ENCODE measurements at regions not wholly inside any gene's neighbourhood (a gene's known extent, or its start where the extent isn't known, plus 50 kb on each side); places are given as distances from the start of the nearest gene placed in this dataset.
"Not testable (repeated sequence)": the region's sequence is repeated elsewhere in the genome, so short reads cannot be mapped to it uniquely, and the experiment has no call there.

GRCh38 chr5:23437011-23437410 is 70.4 kb upstream of the PRDM9 start:
- H3K4me3 ChIP-seq (ENCODE audit: low read depth, low read length): no peak overlapping the region
- no peaks in the 10 kb centered on the region for H3K27me3 ChIP-seq
- H3K36me3 ChIP-seq: no peaks in the 10 kb centered on the region
- no peak for TF ChIP-seq CTCF (IDR thresholded peaks at IDR 0.05; ENCODE audit: low read depth, low read length)
- DNase-seq: no peak
- H3K9me3 ChIP-seq: no peaks in the 10 kb centered on the region
- no peaks in the 10 kb centered on the region for H3K4me1 ChIP-seq

GRCh38 chr5:23433534-23434315 is 73.7 kb upstream of the PRDM9 start:
- H3K9me3 ChIP-seq: no peaks in the 10 kb centered on the region
- H3K4me3 ChIP-seq (ENCODE audit: low read depth, low read length): no peak overlapping the region
- TF ChIP-seq CTCF (IDR thresholded peaks at IDR 0.05; ENCODE audit: low read depth, low read length): no peak
- H3K27me3 ChIP-seq: no peaks in the 10 kb centered on the region
- no peaks in the 10 kb centered on the region for H3K4me1 ChIP-seq
- H3K36me3 ChIP-seq: no peaks in the 10 kb centered on the region
- DNase-seq: no peak

GRCh38 chr5:23428705-23429104 is 78.7 kb upstream of the PRDM9 start:
- no peaks in the 10 kb centered on the region for H3K27me3 ChIP-seq
- H3K4me3 ChIP-seq (ENCODE audit: low read depth, low read length): no peak overlapping the region
- no peak for TF ChIP-seq CTCF (IDR thresholded peaks at IDR 0.05; ENCODE audit: low read depth, low read length)
- H3K36me3 ChIP-seq: no peaks in the 10 kb centered on the region
- no peaks in the 10 kb centered on the region for H3K4me1 ChIP-seq
- no peak for DNase-seq
- H3K9me3 ChIP-seq: no peaks in the 10 kb centered on the region

GRCh38 chr5:23420214-23420613 is 87.2 kb upstream of the PRDM9 start:
- not testable (repeated sequence) for H3K4me3 ChIP-seq (ENCODE audit: low read depth, low read length); H3K9me3 ChIP-seq; DNase-seq; H3K36me3 ChIP-seq; H3K27me3 ChIP-seq; H3K4me1 ChIP-seq

GRCh38 chr5:23419115-23419514 is 88.3 kb upstream of the PRDM9 start:
- DNase-seq: no peak
- Histone ChIP-seq H3K4me1 (no peaks in the 10 kb centered on the region), H3K27me3 (no peaks in the 10 kb centered on the region), H3K9me3 (no peaks in the 10 kb centered on the region), H3K4me3 (ENCODE audit: low read depth, low read length) (no peak overlapping the region), H3K36me3 (no peaks in the 10 kb centered on the region)
- no peak for TF ChIP-seq CTCF (IDR thresholded peaks at IDR 0.05; ENCODE audit: low read depth, low read length)

- no peak for TF ChIP-seq CTCF (IDR thresholded peaks at IDR 0.05; ENCODE audit: low read depth, low read length)
- no peak for DNase-seq
- H3K4me1 ChIP-seq: no peaks in the 10 kb centered on the region
- H3K9me3 ChIP-seq: no peaks in the 10 kb centered on the region
- no peaks in the 10 kb centered on the region for H3K36me3 ChIP-seq
- no peaks in the 10 kb centered on the region for H3K27me3 ChIP-seq
- no peak overlapping the region for H3K4me3 ChIP-seq (ENCODE audit: low read depth, low read length)
These were observed 94.9 kb upstream of the PRDM9 start for GRCh38 chr5:23412515-23412914.

Measured in BE2C (cell line).